Activated naive CD8-positive, alpha-beta T cell (primary cell): ENCODE measurements at regions not wholly inside any gene's neighbourhood (a gene's known extent, or its start where the extent isn't known, plus 50 kb on each side); places are given as distances from the start of the nearest gene placed in this dataset.
"Not testable (repeated sequence)": the region's sequence is repeated elsewhere in the genome, so short reads cannot be mapped to it uniquely, and the experiment has no call there.

ENCODE experiments used
- H3K27ac Mint-ChIP-seq: one replicate; pipeline ENCODE4 v1.8.0; 2021; ENCODE audit warnings: mixed read lengths
- H3K27me3 Mint-ChIP-seq: one replicate; pipeline ENCODE4 v1.8.0; 2021; ENCODE audit warnings: mixed read lengths
- H3K36me3 Mint-ChIP-seq: one replicate; pipeline ENCODE4 v1.8.0; 2021; ENCODE audit warnings: mixed read lengths
- H3K4me1 Mint-ChIP-seq: one replicate; pipeline ENCODE4 v1.8.0; 2021; ENCODE audit warnings: low read depth, mixed read lengths
- H3K4me3 Mint-ChIP-seq: one replicate; pipeline ENCODE4 v1.8.0; 2021; ENCODE audit warnings: mild to moderate bottlenecking, mixed read lengths
- H3K9me3 Mint-ChIP-seq: one replicate; pipeline ENCODE4 v1.8.0; 2021; ENCODE audit warnings: low read depth, mixed read lengths

GRCh38 chr9:103537426-103537825 lies 542.3 kb downstream of the CYLC2 start:
- H3K27ac Mint-ChIP-seq: no peak overlapping the region
- H3K27me3 Mint-ChIP-seq: no peaks in the 10 kb centered on the region
- H3K9me3 Mint-ChIP-seq: peaks cover 6% of the 10 kb centered on the region
- H3K4me1 Mint-ChIP-seq: no peaks in the 10 kb centered on the region
- no peaks in the 10 kb centered on the region for H3K36me3 Mint-ChIP-seq
- H3K4me3 Mint-ChIP-seq: no peak overlapping the region

- no peak overlapping the region for H3K27ac Mint-ChIP-seq
- H3K36me3 Mint-ChIP-seq: no peaks in the 10 kb centered on the region
- no peaks in the 10 kb centered on the region for H3K4me1 Mint-ChIP-seq
- no peaks in the 10 kb centered on the region for H3K27me3 Mint-ChIP-seq
- no peaks in the 10 kb centered on the region for H3K9me3 Mint-ChIP-seq
- no peak overlapping the region for H3K4me3 Mint-ChIP-seq
Measured at GRCh38 chr9:103545260-103545659, 548.8 kb upstream of the SMC2 start.

GRCh38 chr9:103552712-103553111 lies 541.4 kb upstream of the SMC2 start:
- Mint-ChIP-seq H3K4me3 (no peak overlapping the region), H3K9me3 (peaks cover 7% of the 10 kb centered on the region), H3K27me3 (no peaks in the 10 kb centered on the region), H3K36me3 (no peaks in the 10 kb centered on the region), H3K4me1 (no peaks in the 10 kb centered on the region), H3K27ac (no peak overlapping the region)

- Mint-ChIP-seq H3K36me3 (no peaks in the 10 kb centered on the region), H3K27ac (no peak overlapping the region), H3K27me3 (no peaks in the 10 kb centered on the region), H3K9me3 (peaks cover 12% of the 10 kb centered on the region), H3K4me3 (no peak overlapping the region), H3K4me1 (no peaks in the 10 kb centered on the region)
Measured at GRCh38 chr9:103574056-103574455, 520.1 kb upstream of the SMC2 start.

- Mint-ChIP-seq H3K4me3 (no peak overlapping the region), H3K27me3 (no peaks in the 10 kb centered on the region), H3K27ac (no peak overlapping the region), H3K4me1 (no peaks in the 10 kb centered on the region), H3K9me3 (no peaks in the 10 kb centered on the region), H3K36me3 (no peaks in the 10 kb centered on the region)
Measured at GRCh38 chr9:103586721-103587120, 507.4 kb upstream of the SMC2 start.

- Mint-ChIP-seq H3K27ac (no peak overlapping the region), H3K36me3 (no peaks in the 10 kb centered on the region), H3K4me1 (no peaks in the 10 kb centered on the region), H3K4me3 (no peak overlapping the region), H3K27me3 (no peaks in the 10 kb centered on the region), H3K9me3 (peaks cover 4% of the 10 kb centered on the region)
Measured at GRCh38 chr9:103601287-103601686, 492.8 kb upstream of the SMC2 start.

GRCh38 chr9:103611950-103612349 lies 482.2 kb upstream of the SMC2 start:
- not testable (repeated sequence) for H3K4me3 Mint-ChIP-seq, H3K27me3 Mint-ChIP-seq, H3K9me3 Mint-ChIP-seq, H3K4me1 Mint-ChIP-seq, H3K36me3 Mint-ChIP-seq, H3K27ac Mint-ChIP-seq

GRCh38 chr9:103615994-103616393 lies 478.1 kb upstream of the SMC2 start:
- peaks cover 1% of the 10 kb centered on the region for H3K27me3 Mint-ChIP-seq
- H3K4me3 Mint-ChIP-seq: no peak overlapping the region
- H3K4me1 Mint-ChIP-seq: no peaks in the 10 kb centered on the region
- H3K9me3 Mint-ChIP-seq: peaks cover 4% of the 10 kb centered on the region
- H3K36me3 Mint-ChIP-seq: no peaks in the 10 kb centered on the region
- H3K27ac Mint-ChIP-seq: no peak overlapping the region

- peaks cover 4% of the 10 kb centered on the region for H3K9me3 Mint-ChIP-seq
- no peak overlapping the region for H3K4me3 Mint-ChIP-seq
- H3K36me3 Mint-ChIP-seq: no peaks in the 10 kb centered on the region
- peaks cover 1% of the 10 kb centered on the region for H3K27me3 Mint-ChIP-seq
- no peak overlapping the region for H3K27ac Mint-ChIP-seq
- no peaks in the 10 kb centered on the region for H3K4me1 Mint-ChIP-seq
Measured at GRCh38 chr9:103617046-103617445, 477.1 kb upstream of the SMC2 start.

GRCh38 chr9:103625161-103625804 lies 468.8 kb upstream of the SMC2 start:
- H3K36me3 Mint-ChIP-seq: no peaks in the 10 kb centered on the region
- no peak overlapping the region for H3K27ac Mint-ChIP-seq
- H3K27me3 Mint-ChIP-seq: no peaks in the 10 kb centered on the region
- H3K4me3 Mint-ChIP-seq: no peak overlapping the region
- H3K4me1 Mint-ChIP-seq: no peaks in the 10 kb centered on the region
- no peaks in the 10 kb centered on the region for H3K9me3 Mint-ChIP-seq

- H3K4me1 Mint-ChIP-seq: no peaks in the 10 kb centered on the region
- no peaks in the 10 kb centered on the region for H3K27me3 Mint-ChIP-seq
- no peak overlapping the region for H3K27ac Mint-ChIP-seq
- no peak overlapping the region for H3K4me3 Mint-ChIP-seq
- no peaks in the 10 kb centered on the region for H3K36me3 Mint-ChIP-seq
- no peaks in the 10 kb centered on the region for H3K9me3 Mint-ChIP-seq
Measured at GRCh38 chr9:103627731-103628130, 466.4 kb upstream of the SMC2 start.

- Mint-ChIP-seq H3K27me3 (no peaks in the 10 kb centered on the region), H3K4me1 (no peaks in the 10 kb centered on the region), H3K36me3 (no peaks in the 10 kb centered on the region), H3K27ac (no peak overlapping the region), H3K4me3 (no peak overlapping the region), H3K9me3 (peaks cover 3% of the 10 kb centered on the region)
Measured at GRCh38 chr9:103649086-103649485, 445.0 kb upstream of the SMC2 start.

- H3K27ac Mint-ChIP-seq: no peak overlapping the region
- no peak overlapping the region for H3K4me3 Mint-ChIP-seq
- H3K9me3 Mint-ChIP-seq: peaks cover 3% of the 10 kb centered on the region
- H3K36me3 Mint-ChIP-seq: peaks cover 2% of the 10 kb centered on the region
- H3K27me3 Mint-ChIP-seq: peaks cover under 1% of the 10 kb centered on the region
- H3K4me1 Mint-ChIP-seq: no peaks in the 10 kb centered on the region
Measured at GRCh38 chr9:103658156-103658555, 436.0 kb upstream of the SMC2 start.

GRCh38 chr9:103660830-103661229 lies 433.3 kb upstream of the SMC2 start:
- peaks cover 2% of the 10 kb centered on the region for H3K36me3 Mint-ChIP-seq
- H3K4me1 Mint-ChIP-seq: no peaks in the 10 kb centered on the region
- no peak overlapping the region for H3K4me3 Mint-ChIP-seq
- no peak overlapping the region for H3K27ac Mint-ChIP-seq
- H3K27me3 Mint-ChIP-seq: peaks cover 2% of the 10 kb centered on the region
- H3K9me3 Mint-ChIP-seq: peaks cover 3% of the 10 kb centered on the region

GRCh38 chr9:103661663-103662062 lies 432.4 kb upstream of the SMC2 start:
- Mint-ChIP-seq H3K36me3 (peaks cover 2% of the 10 kb centered on the region), H3K27me3 (peaks cover 2% of the 10 kb centered on the region), H3K4me1 (no peaks in the 10 kb centered on the region), H3K9me3 (peaks cover 3% of the 10 kb centered on the region), H3K27ac (no peak overlapping the region), H3K4me3 (no peak overlapping the region)

GRCh38 chr9:103669296-103669695 lies 424.8 kb upstream of the SMC2 start:
- Mint-ChIP-seq H3K36me3 (no peaks in the 10 kb centered on the region), H3K27ac (no peak overlapping the region), H3K9me3 (no peaks in the 10 kb centered on the region), H3K27me3 (no peaks in the 10 kb centered on the region), H3K4me1 (no peaks in the 10 kb centered on the region), H3K4me3 (no peak overlapping the region)
